A549 (cell line): ENCODE measurements at regions not wholly inside any gene's neighbourhood (a gene's known extent, or its start where the extent isn't known, plus 50 kb on each side); places are given as distances from the start of the nearest gene placed in this dataset.

Source experiments
- ATAC-seq, 2 experiments: fragments of 200-7000 bp in 1 of 2; fragments of >200 bp in 1 of 2; cut with Nextera tagmentation in 1 of 2; cut with Tn5 transposase in 1 of 2; 3 replicates each; pipeline versions ENCODE4 v1.8.0 to v1.9.1; 2018 to 2020; ENCODE audit warnings: mild to moderate bottlenecking in 1 of 2, moderate library complexity in 1 of 2
- CTCF ChIA-PET: fragments of 300-600 bp; sonication (Branson Sonifier 250); formaldehyde crosslinking; extraction: SDS; loops from one replicate; lab custom pipeline; 2021; ENCODE audit warnings: antibody characterized with exemption, inconsistent platforms; lab: Yijun Ruan, JAX
- POLR2A ChIA-PET: fragments of 350-600 bp; formaldehyde crosslinking; extraction: SDS; loops from one replicate; lab custom pipeline; 2021; ENCODE audit warnings: antibody characterized with exemption, inconsistent platforms; lab: Yijun Ruan, JAX
- DNase-seq, 2 experiments: peaks; one replicate each; pipeline versions ENCODE4 v3.0.0 to v3.0.0-alpha.2; 2011 to 2016; ENCODE audit warnings: low read depth in 1 of 2, low spot score in 1 of 2
- FAIRE-seq: peaks from 2 replicates; lab custom pipeline; 2011; peaks lifted over from hg19 to GRCh38; lab: Jason Lieb, UNC
- H3K27ac ChIP-seq, 2 experiments: fragments of >200 bp; sonication (Bioruptor Twin); formaldehyde crosslinking; 3 replicates each; pipeline ENCODE4 v1.5.1; 2016 to 2017
- H3K4me1 ChIP-seq: fragments of >200 bp; sonication (Bioruptor Twin); formaldehyde crosslinking; 3 replicates; pipeline ENCODE4 v1.6.1; 2016
- H3K4me2 ChIP-seq: fragments of >200 bp; sonication (Bioruptor Twin); formaldehyde crosslinking; 3 replicates; pipeline ENCODE4 v1.6.1; 2016
- H3K4me3 ChIP-seq: fragments of >200 bp; sonication (Bioruptor Twin); formaldehyde crosslinking; 3 replicates; pipeline ENCODE4 v1.5.1; 2016
- H3K9me3 ChIP-seq: fragments of >200 bp; sonication (Bioruptor Twin); formaldehyde crosslinking; 3 replicates; pipeline ENCODE4 v1.6.1; 2016
- CBX8 ChIP-seq: fragments of 200-600 bp; sonication (generic); IDR thresholded peaks from 2 replicates; pipeline ENCODE4 v1.6.1; 2016
- EHF ChIP-seq: fragments of 250-450 bp; sonication (Bioruptor Pico); IDR thresholded peaks from 2 replicates; pipeline ENCODE4 v1.5.0; 2020; ENCODE audit warnings: mild to moderate bottlenecking
- EP300 ChIP-seq, 2 experiments: fragments of >200 bp; sonication (Bioruptor Twin); formaldehyde crosslinking; IDR thresholded peaks; 2 replicates in 1 of 2; 3 replicates in 1 of 2; pipeline ENCODE4 v1.6.1; 2016 to 2017
- ESRRA ChIP-seq: fragments of 150-350 bp; IDR thresholded peaks from 2 replicates; pipeline ENCODE4 v1.6.1; 2014; ENCODE audit warnings: mild to moderate bottlenecking, low read length, borderline replicate concordance
- FOSL2 ChIP-seq, 2 experiments: fragments of 450-650 bp in 1 of 2; fragments of >200 bp in 1 of 2; sonication (Bioruptor Twin) in 1 of 2; formaldehyde crosslinking; IDR thresholded peaks; 2 replicates each; pipeline versions ENCODE4 v1.5.0 to v1.6.1; 2016 to 2020; ENCODE audit warnings: mild to moderate bottlenecking in 1 of 2, moderate library complexity in 1 of 2
- GATA3 ChIP-seq: IDR thresholded peaks from 2 replicates; pipeline ENCODE4 v1.6.1; 2012; ENCODE audit warnings: borderline replicate concordance
- JUN ChIP-seq, 2 experiments: fragments of >200 bp; sonication (Bioruptor Twin); formaldehyde crosslinking; IDR thresholded peaks; 2 replicates in 1 of 2; 3 replicates in 1 of 2; pipeline ENCODE4 v1.6.1; 2016 to 2017
- JUNB ChIP-seq: fragments of >200 bp; sonication (Bioruptor Twin); formaldehyde crosslinking; IDR thresholded peaks from 2 replicates; pipeline ENCODE4 v1.6.1; 2016
- MAZ ChIP-seq: fragments of 150-350 bp; IDR thresholded peaks from 2 replicates; pipeline ENCODE4 v1.6.1; 2014; ENCODE audit warnings: antibody characterized with exemption, low read depth, low read length, borderline replicate concordance
- POLR2AphosphoS2 ChIP-seq: conservative IDR thresholded peaks from 2 replicates; pipeline ENCODE4 v1.6.1; 2012; ENCODE audit warnings: low read length, improper control_type of control experiment, inconsistent platforms
- RAD21 ChIP-seq, 2 experiments: fragments of >200 bp in 1 of 2; sonication (Bioruptor Twin) in 1 of 2; formaldehyde crosslinking in 1 of 2; IDR thresholded peaks in 1 of 2; conservative IDR thresholded peaks in 1 of 2; 2 replicates in 1 of 2; 3 replicates in 1 of 2; pipeline ENCODE4 v1.6.1; 2012 to 2018; ENCODE audit warnings: inconsistent platforms in 1 of 2
- RARB ChIP-seq: fragments of 250-450 bp; sonication (Bioruptor Pico); IDR thresholded peaks from 2 replicates; pipeline ENCODE4 v1.8.0; 2021; ENCODE audit warnings: mild to moderate bottlenecking, moderate library complexity
- RFX5 ChIP-seq: fragments of 450-650 bp; IDR thresholded peaks from 2 replicates; pipeline ENCODE4 v1.7.1; 2014; ENCODE audit warnings: antibody characterized with exemption, mild to moderate bottlenecking, moderate library complexity
- RNF2 ChIP-seq: fragments of 200-600 bp; sonication (generic); IDR thresholded peaks from 2 replicates; pipeline ENCODE4 v1.6.1; 2016; ENCODE audit warnings: low read depth, mild to moderate bottlenecking, antibody characterized with exemption, moderate library complexity, borderline replicate concordance
- SMC3 ChIP-seq: fragments of >200 bp; sonication (Bioruptor Twin); formaldehyde crosslinking; IDR thresholded peaks from 3 replicates; pipeline ENCODE4 v1.6.1; 2018; ENCODE audit warnings: inconsistent platforms
- ZFP36 ChIP-seq: fragments of 450-650 bp; IDR thresholded peaks from 2 replicates; pipeline ENCODE4 v1.6.1; 2014; ENCODE audit warnings: borderline replicate concordance; ENCODE audit not compliant: partially characterized antibody
- ZSCAN20 ChIP-seq: fragments of 250-450 bp; sonication (Bioruptor Pico); IDR thresholded peaks from 2 replicates; pipeline ENCODE4 v1.8.0; 2022; ENCODE audit warnings: mild to moderate bottlenecking, moderate library complexity
- WGBS: methylation state at CpG from one replicate; pipeline ENCODE4 v1.1.6; 2017; ENCODE audit errors: missing lambda C conversion rate; 5-methylcytosine and 5-hydroxymethylcytosine counted together
- TF ChIP-seq, protein P1 (sequence below): fragments of 250-450 bp; sonication (Bioruptor Pico); IDR thresholded peaks from 2 replicates; pipeline ENCODE4 v1.5.0; 2020; ENCODE audit warnings: low read depth, mild to moderate bottlenecking, moderate library complexity
- TF ChIP-seq, protein P2 (sequence below): IDR thresholded peaks from 2 replicates; pipeline ENCODE4 v1.6.1; 2012; ENCODE audit warnings: low read depth, borderline replicate concordance
- TF ChIP-seq, protein P3 (sequence below): IDR thresholded peaks from 2 replicates; pipeline ENCODE4 v1.6.1; 2012
- TF ChIP-seq, protein P4 (sequence below): IDR thresholded peaks from 2 replicates; pipeline ENCODE4 v1.6.1; 2012
- TF ChIP-seq, protein P5 (sequence below): fragments of >200 bp; sonication (Bioruptor Twin); formaldehyde crosslinking; IDR thresholded peaks from 3 replicates; pipeline ENCODE4 v1.6.1; 2016

DNA sequence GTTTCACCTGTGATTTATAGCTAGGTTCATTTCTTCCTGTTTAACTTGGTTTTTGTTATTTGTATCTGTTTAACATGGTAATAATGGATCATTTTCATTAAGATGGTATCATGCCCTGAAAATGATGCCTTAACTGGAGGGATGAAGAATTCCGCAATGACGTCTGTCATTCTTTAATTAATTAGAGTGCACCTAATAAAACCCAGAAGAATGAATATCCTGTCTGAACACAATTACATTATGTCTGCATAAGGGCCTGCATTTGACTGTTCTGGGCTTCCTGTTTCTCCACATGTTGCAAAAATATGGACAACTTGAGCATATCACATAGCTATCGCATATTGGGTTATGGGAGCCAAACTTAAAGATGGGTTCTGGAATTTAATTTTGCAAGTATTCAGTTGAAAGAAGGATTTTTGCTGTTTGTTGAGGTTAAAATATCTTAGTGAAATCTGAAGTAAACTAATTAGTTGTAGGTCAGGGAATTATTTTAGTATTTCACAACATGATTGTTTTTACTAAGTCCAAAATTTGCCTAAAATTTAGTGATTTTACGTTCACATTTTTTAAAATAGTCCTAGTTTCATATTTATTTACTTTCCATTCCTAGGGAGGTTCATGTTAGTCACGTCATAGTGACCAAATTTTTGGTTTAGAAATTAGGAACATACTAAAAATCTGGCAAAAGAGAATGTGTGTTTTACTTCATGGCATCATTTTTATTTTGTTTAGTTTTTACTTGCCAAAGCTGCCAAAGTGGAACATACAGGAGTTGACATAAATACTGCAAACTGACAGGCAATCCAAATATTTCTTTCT is 321.0 kb upstream of the TGFBR2 start:
- no peak for ATAC-seq
- H3K27ac ChIP-seq, result peak overlapping the region; percentile 73 to 85
- TF ChIP-seq ZSCAN20 (CRISPR knock-in tag) (no peak), SMC3 (no peak; the same call in 2 of the 3 replicates), POLR2AphosphoS2 (no peak), RNF2 (no peak)
- TF ChIP-seq, protein P1, sequence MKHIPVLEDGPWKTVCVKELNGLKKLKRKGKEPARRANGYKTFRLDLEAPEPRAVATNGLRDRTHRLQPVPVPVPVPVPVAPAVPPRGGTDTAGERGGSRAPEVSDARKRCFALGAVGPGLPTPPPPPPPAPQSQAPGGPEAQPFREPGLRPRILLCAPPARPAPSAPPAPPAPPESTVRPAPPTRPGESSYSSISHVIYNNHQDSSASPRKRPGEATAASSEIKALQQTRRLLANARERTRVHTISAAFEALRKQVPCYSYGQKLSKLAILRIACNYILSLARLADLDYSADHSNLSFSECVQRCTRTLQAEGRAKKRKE (CRISPR knock-in tag), result no peak
- peak overlapping the region; percentile 64 for H3K4me2 ChIP-seq
- no peak for DNase-seq
- H3K4me1 ChIP-seq, result peaks cover 66% of the 10 kb centered on the region
- POLR2A ChIA-PET, result interaction anchor here (0.9 to 1.2 kb wide), 3 partner anchors 27 to 321 kb away, joined by 3 to 4 read pairs (median 3); partner anchors contain the start of gene TGFBR2
- FAIRE-seq, result no peak
- 81% methylated on average over 5 of the region's 5 CpGs for WGBS
- CTCF ChIA-PET, result interaction anchor here (1.2 to 2.1 kb wide), 4 partner anchors 8 to 150 kb away, joined by 3 to 6 read pairs (median 4); no protein-coding TSS in a partner anchor
- H3K9me3 ChIP-seq, result no peaks in the 10 kb centered on the region
- no peak overlapping the region for H3K4me3 ChIP-seq

DNA sequence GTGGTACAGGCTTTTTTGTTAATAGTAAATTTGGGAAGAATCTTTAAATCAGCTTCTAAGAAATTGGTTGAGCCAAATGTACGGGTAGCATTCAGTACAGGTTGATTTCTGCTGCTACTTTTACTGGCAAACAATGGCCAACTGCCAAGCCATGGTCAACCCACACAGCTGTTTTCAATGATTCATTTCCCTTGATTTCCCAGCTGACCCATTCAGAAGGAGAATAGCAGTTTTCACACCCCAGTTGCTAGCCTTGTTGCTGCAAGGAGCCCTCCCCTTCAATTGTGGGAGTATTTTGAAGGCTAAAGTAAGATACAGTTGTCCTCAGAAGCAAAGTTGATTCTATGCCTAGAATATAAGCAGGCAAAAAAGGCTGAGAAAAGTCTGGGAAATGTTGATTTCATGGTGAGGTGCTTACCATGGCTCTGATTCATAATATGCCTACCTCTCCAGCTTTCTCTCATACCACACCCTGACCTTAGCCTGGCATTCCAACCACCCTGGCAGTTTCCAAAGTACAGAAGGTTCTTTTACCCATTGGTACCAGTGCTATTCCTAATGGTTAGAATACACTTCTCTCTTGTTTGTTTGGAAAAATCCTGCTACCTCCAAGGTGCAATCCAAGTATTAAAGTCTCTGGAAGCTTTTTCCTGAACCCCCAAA is 320.3 kb upstream of the TGFBR2 start:
- H3K4me3 ChIP-seq, result no peak overlapping the region
- CTCF ChIA-PET, result interaction anchor here (1.5 kb wide), 2 partner anchors 87 to 151 kb away, joined by 3 to 4 read pairs; no protein-coding TSS in a partner anchor
- H3K9me3 ChIP-seq, result no peaks in the 10 kb centered on the region
- H3K27ac ChIP-seq, result peak overlapping the region; percentile 73 to 85
- FAIRE-seq (peak; percentile 67), ATAC-seq (peak; percentile 64 to 72; a peak in 5 of 6 replicates), DNase-seq (peak; percentile 35 to 71)
- TF ChIP-seq JUN (IDR thresholded peaks at IDR 0.05), result peak; percentile 40 to 42; a peak in 1 of 5 replicates
- peak; percentile 71 for TF ChIP-seq JUNB
- peak in 1 of 2 experiments; percentile 53; a peak in 1 of 5 replicates for TF ChIP-seq EP300 (IDR thresholded peaks at IDR 0.05)
- peak; percentile 23; the same call in 1 of the 3 replicates for TF ChIP-seq SMC3
- TF ChIP-seq, protein P2, sequence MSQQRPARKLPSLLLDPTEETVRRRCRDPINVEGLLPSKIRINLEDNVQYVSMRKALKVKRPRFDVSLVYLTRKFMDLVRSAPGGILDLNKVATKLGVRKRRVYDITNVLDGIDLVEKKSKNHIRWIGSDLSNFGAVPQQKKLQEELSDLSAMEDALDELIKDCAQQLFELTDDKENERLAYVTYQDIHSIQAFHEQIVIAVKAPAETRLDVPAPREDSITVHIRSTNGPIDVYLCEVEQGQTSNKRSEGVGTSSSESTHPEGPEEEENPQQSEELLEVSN, result no peak
- TF ChIP-seq, protein P3, sequence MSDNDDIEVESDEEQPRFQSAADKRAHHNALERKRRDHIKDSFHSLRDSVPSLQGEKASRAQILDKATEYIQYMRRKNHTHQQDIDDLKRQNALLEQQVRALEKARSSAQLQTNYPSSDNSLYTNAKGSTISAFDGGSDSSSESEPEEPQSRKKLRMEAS, result peak; percentile 44; the same call in 1 of the 2 replicates
- peak in 1 of 2 experiments; percentile 10; a peak in 1 of 5 replicates for TF ChIP-seq RAD21 (conservative IDR thresholded peaks at IDR 0.05 in 1 of 2, IDR thresholded peaks at IDR 0.05 in 1 of 2)
- peak; percentile 64; the same call in 1 of the 2 replicates for TF ChIP-seq FOSL2 (IDR thresholded peaks at IDR 0.05)
- peak; percentile 65 for TF ChIP-seq FOSL2 (CRISPR knock-in tag; IDR thresholded peaks at IDR 0.05)
- no peak for TF ChIP-seq CBX8
- TF ChIP-seq GATA3, result peak; percentile 57; the same call in 1 of the 2 replicates
- no peak for TF ChIP-seq RFX5
- TF ChIP-seq, protein P4, sequence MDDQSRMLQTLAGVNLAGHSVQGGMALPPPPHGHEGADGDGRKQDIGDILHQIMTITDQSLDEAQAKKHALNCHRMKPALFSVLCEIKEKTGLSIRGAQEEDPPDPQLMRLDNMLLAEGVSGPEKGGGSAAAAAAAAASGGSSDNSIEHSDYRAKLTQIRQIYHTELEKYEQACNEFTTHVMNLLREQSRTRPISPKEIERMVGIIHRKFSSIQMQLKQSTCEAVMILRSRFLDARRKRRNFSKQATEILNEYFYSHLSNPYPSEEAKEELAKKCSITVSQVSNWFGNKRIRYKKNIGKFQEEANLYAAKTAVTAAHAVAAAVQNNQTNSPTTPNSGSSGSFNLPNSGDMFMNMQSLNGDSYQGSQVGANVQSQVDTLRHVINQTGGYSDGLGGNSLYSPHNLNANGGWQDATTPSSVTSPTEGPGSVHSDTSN, result peak; percentile 87
- H3K4me2 ChIP-seq, result peak overlapping the region; percentile 64
- POLR2A ChIA-PET, result interaction anchor here (0.9 to 1.2 kb wide), 3 partner anchors 28 to 320 kb away, joined by 3 to 4 read pairs (median 3); partner anchors contain the start of gene TGFBR2
- H3K4me1 ChIP-seq, result peaks cover 66% of the 10 kb centered on the region
- WGBS, result 3% methylated on average over 1 of the region's 1 CpG

DNA sequence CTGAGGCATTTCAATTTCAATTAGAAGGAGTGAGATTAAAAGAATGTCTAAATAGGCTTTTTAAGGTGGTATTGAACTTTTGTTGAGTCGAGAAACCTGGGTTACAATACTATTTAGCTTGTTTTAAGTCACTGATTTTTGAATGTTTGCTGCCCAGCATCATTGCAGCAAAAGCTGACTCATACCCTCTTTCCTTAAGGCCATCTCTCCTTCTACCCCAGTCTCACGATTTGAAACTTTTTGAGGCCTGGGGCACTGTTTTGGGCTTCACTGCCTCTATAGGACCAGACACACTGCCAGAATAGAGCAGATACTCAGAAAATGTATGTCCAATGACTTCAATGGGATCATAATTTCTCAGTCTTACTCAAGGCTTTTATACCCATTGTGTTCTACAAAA is 319.6 kb upstream of the TGFBR2 start:
- DNase-seq, result no peak
- H3K27ac ChIP-seq, result peak overlapping the region; percentile 73 to 85

More for the DNA sequence above, 319.6 kb upstream of the TGFBR2 start:
- POLR2A ChIA-PET, result interaction anchor here (1.2 kb wide), 1 partner anchor 55 kb away, joined by 4 read pairs; no protein-coding TSS in a partner anchor
- H3K4me1 ChIP-seq, result peaks cover 63% of the 10 kb centered on the region
- peak overlapping the region; percentile 64 for H3K4me2 ChIP-seq
- WGBS, result 29% methylated on average over 2 of the region's 2 CpGs
- ATAC-seq (no peak), FAIRE-seq (no peak)
- no peak overlapping the region for H3K4me3 ChIP-seq
- H3K9me3 ChIP-seq, result no peaks in the 10 kb centered on the region
- CTCF ChIA-PET, result interaction anchor here (1.5 kb wide), 2 partner anchors 88 to 152 kb away, joined by 3 to 4 read pairs; no protein-coding TSS in a partner anchor
- TF ChIP-seq ESRRA (no peak), JUN (IDR thresholded peaks at IDR 0.05) (no peak), MAZ (no peak), RARB (no peak), EHF (no peak), ZFP36 (no peak), CBX8 (no peak)
- TF ChIP-seq, protein P5, sequence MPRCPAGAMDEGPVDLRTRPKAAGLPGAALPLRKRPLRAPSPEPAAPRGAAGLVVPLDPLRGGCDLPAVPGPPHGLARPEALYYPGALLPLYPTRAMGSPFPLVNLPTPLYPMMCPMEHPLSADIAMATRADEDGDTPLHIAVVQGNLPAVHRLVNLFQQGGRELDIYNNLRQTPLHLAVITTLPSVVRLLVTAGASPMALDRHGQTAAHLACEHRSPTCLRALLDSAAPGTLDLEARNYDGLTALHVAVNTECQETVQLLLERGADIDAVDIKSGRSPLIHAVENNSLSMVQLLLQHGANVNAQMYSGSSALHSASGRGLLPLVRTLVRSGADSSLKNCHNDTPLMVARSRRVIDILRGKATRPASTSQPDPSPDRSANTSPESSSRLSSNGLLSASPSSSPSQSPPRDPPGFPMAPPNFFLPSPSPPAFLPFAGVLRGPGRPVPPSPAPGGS, result no peak
